Kidney epithelial cell (primary cell): ENCODE measurements at regions not wholly inside any gene's neighbourhood (a gene's known extent, or its start where the extent isn't known, plus 50 kb on each side); places are given as distances from the start of the nearest gene placed in this dataset.

Experiments used
- DNase-seq: peaks from one replicate; pipeline ENCODE4 v3.0.0-alpha.2; 2010; ENCODE audit warnings: low read depth
- H3K27me3 ChIP-seq: 2 replicates; pipeline ENCODE4 v1.6.0; 2011; ENCODE audit warnings: low read length; ENCODE audit not compliant: control insufficient read depth, insufficient read depth
- H3K36me3 ChIP-seq: 2 replicates; pipeline ENCODE4 v1.5.1; 2011; ENCODE audit warnings: low read length; ENCODE audit not compliant: control insufficient read depth, insufficient read depth
- H3K4me3 ChIP-seq: 2 replicates; pipeline ENCODE4 v1.5.1; 2011; ENCODE audit warnings: low read depth, mild to moderate bottlenecking, control low read depth, low read length
- CTCF ChIP-seq: IDR thresholded peaks from 2 replicates; pipeline ENCODE4 v1.5.1; 2011; ENCODE audit warnings: mild to moderate bottlenecking, moderate library complexity, low read length, control low read depth, inconsistent platforms; ENCODE audit not compliant: insufficient read depth, poor library complexity, severe bottlenecking

GRCh38 chr20:40861427-40862008, 167.1 kb upstream of the TOP1 start:
- Histone ChIP-seq H3K4me3 (no peak overlapping the region), H3K36me3 (no peaks in the 10 kb centered on the region), H3K27me3 (no peaks in the 10 kb centered on the region)
- TF ChIP-seq CTCF, result no peak
- no peak for DNase-seq

GRCh38 chr20:40863355-40863919, 165.2 kb upstream of the TOP1 start:
- H3K27me3 ChIP-seq, result no peaks in the 10 kb centered on the region
- H3K36me3 ChIP-seq, result no peaks in the 10 kb centered on the region
- TF ChIP-seq CTCF, result no peak
- no peak overlapping the region for H3K4me3 ChIP-seq
- no peak for DNase-seq

GRCh38 chr20:40864470-40864869, 164.2 kb upstream of the TOP1 start:
- H3K4me3 ChIP-seq, result no peak overlapping the region
- TF ChIP-seq CTCF, result no peak
- no peaks in the 10 kb centered on the region for H3K36me3 ChIP-seq
- H3K27me3 ChIP-seq, result no peaks in the 10 kb centered on the region
- DNase-seq, result no peak

GRCh38 chr20:40865095-40865494, 163.5 kb upstream of the TOP1 start:
- no peak for TF ChIP-seq CTCF
- H3K27me3 ChIP-seq, result no peaks in the 10 kb centered on the region
- DNase-seq, result no peak
- H3K4me3 ChIP-seq, result no peak overlapping the region
- no peaks in the 10 kb centered on the region for H3K36me3 ChIP-seq

GRCh38 chr20:40866056-40866455, 162.6 kb upstream of the TOP1 start:
- Histone ChIP-seq H3K27me3 (no peaks in the 10 kb centered on the region), H3K4me3 (no peak overlapping the region), H3K36me3 (no peaks in the 10 kb centered on the region)
- TF ChIP-seq CTCF, result no peak
- no peak for DNase-seq
